Heart right ventricle (tissue), 16 donors: ENCODE measurements at regions not wholly inside any gene's neighbourhood (a gene's known extent, or its start where the extent isn't known, plus 50 kb on each side); places are given as distances from the start of the nearest gene placed in this dataset.
"Not testable (repeated sequence)": the region's sequence is repeated elsewhere in the genome, so short reads cannot be mapped to it uniquely, and the experiment has no call there.

Experiments used
- ATAC-seq, 8 donors: fragments of 200-7000 bp; cut with Tn5 transposase; one replicate each; pipeline ENCODE4 v1.9.1; 2020; ENCODE audit warnings: mild to moderate bottlenecking in 8 of 8, moderate library complexity in 8 of 8, moderate number of reproducible peaks in 1 of 8
- DNase-seq, 2 donors: peaks; one replicate each; pipeline ENCODE4 v3.0.0-alpha.2; 2020
- H3K27ac ChIP-seq, 10 donors: fragments of 200-600 bp; sonication (generic) in 2 of 10; one replicate each; pipeline versions ENCODE4 v1.5.0 to v1.8.0; 2020 to 2022; ENCODE audit warnings: mild to moderate bottlenecking in 3 of 10
- H3K27me3 ChIP-seq, 7 donors: fragments of 200-600 bp; one replicate each; pipeline ENCODE4 v1.8.0; 2021 to 2022; ENCODE audit warnings: mild to moderate bottlenecking in 2 of 7
- H3K36me3 ChIP-seq, 9 donors: fragments of 200-600 bp; sonication (generic) in 1 of 9; one replicate each; pipeline versions ENCODE4 v1.5.0 to v1.8.0; 2020 to 2022; ENCODE audit warnings: mild to moderate bottlenecking in 2 of 9
- H3K4me1 ChIP-seq, 9 donors: fragments of 200-600 bp; sonication (generic) in 1 of 9; one replicate each; pipeline versions ENCODE4 v1.5.0 to v1.8.0; 2020 to 2022; ENCODE audit warnings: mild to moderate bottlenecking in 4 of 9
- H3K4me3 ChIP-seq, 10 donors: fragments of 200-600 bp; sonication (generic) in 2 of 10; one replicate each; pipeline versions ENCODE4 v1.5.0 to v1.8.0; 2020 to 2022; ENCODE audit warnings: mild to moderate bottlenecking in 7 of 10, moderate library complexity in 2 of 10
- H3K9me3 ChIP-seq, 11 donors: fragments of 200-600 bp in 10 of 11; sonication (generic) in 2 of 11; one replicate each; pipeline versions ENCODE4 v1.5.0 to v1.8.0; 2013 to 2022; ENCODE audit warnings: mild to moderate bottlenecking in 2 of 11, control low read depth in 1 of 11, moderate library complexity in 1 of 11
- WGBS, 2 donors: extraction: QIAGEN DNeasy Blood & Tissue Kit; methylation state at CpG; one replicate each; pipeline ENCODE4 v1.1.7; 2013; ENCODE audit warnings: inconsistent platforms in 1 of 2; 5-methylcytosine and 5-hydroxymethylcytosine counted together
- intact Hi-C, 10 donors: fragments of 100-400 bp; cut with DNase I; formaldehyde crosslinking; loops; one replicate each; pipeline versions ENCODE4 v1.11.1 to v1.14.2; 2022
- TF ChIP-seq, protein P1 (sequence below), 9 donors: fragments of 200-600 bp; sonication (generic) in 2 of 9; IDR thresholded peaks; one replicate each; pipeline versions ENCODE4 v1.5.0 to v1.8.0; 2021 to 2022; ENCODE audit warnings: antibody characterized with exemption in 9 of 9, mild to moderate bottlenecking in 5 of 9, moderate library complexity in 1 of 9
- donor health status: Arrhythmogenic right ventricular cardiomyopathy.
- donor health status: ischemic (EF 13 %, LVEDD 7.1; RV severe dilation, severe dysfunction).
- donor health status: healthy with polysubstance abuse.
- donor health status: DM: no; HTN: yes; CAD: no.
- donor health status: DM: no; HTN: no; CAD: no.
- donor health status: ischemic (EF 25% LVEDD 6.9; RV normal size, moderate dysfunction).
- donor health status: ischemic (EF 25% LVEDD 5.7; RV mildly dilated, moderate dysfunction).
- donor health status: healthy.
- donor health status: DM: yes; HTN: yes; CAD: no.
- donor health status: Ischemic cardiomyopathy.
- donor health status: ischemic (EF 35%, LVEDD 5.7; RV mildly dilated, moderate dysfunction).
- donor health status: nonischemic (EF 11% LVEDD 7.7; RV severe dilation, severe dysfunction).
- donor health status: DM: yes; HTN: yes; CAD: no.
- donor health status: PGD.
- donor health status: ischemic (EF 29% LVEDD 5.4; RV normal size, mild dysfunction).
- donor health status: nonischemic (EF 23%, LVEDD 6.1; RV moderate dilation, normal function).

DNA sequence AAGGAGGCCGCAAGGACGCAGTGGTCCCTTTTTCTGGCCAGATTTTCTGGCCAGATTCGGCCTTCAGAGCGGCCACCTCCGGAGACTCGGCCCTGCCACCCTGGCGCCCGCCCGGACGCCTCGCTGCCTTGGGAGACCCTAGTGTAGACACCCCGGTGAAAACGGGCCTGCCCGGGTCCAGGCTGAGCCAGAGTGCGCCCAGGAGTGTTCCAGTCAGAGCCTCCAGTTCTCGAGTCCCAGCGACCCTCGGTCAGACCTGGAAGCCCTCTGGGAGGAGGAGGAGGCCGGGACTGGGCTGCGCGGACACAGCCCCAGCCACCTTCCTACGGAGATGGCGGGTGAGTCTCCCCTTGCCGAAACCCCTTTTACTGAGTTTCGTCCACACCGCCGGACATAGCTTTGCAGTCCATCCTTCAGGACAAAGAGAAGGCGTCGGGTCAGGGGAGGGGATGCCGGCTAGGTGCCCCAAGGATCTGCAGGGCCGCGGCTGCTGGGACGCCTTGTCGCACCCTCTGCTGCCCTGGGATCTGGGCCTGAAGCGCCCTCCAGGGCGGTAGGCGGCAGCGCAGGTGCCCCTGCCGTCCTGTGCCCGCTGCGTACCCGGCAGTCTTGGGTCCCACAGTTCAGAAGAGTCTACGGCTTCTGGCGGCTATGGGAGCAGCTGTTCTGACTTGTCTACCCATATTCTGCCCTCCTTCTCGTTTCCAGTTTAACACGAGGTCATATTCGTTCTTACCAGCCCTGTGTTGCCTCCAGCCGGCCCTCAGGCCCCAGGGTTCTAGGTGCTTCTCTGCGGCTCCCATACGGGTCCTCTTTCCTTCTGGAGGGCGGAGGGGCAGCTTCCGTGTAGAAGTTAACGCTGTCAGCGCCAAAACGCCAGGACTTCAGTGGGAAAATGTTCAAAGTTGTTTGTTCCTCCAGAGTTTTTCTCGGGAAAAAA is 1771.7 kb upstream of the CDH9 start:
- WGBS, 2 donors = 92% methylated on average over 56 of the region's 56 CpGs
- intact Hi-C loops = no loop called here
- H3K36me3 ChIP-seq = no peaks in the 10 kb centered on the region
- DNase-seq (no peak), ATAC-seq (no peak)
- TF ChIP-seq, protein P1, sequence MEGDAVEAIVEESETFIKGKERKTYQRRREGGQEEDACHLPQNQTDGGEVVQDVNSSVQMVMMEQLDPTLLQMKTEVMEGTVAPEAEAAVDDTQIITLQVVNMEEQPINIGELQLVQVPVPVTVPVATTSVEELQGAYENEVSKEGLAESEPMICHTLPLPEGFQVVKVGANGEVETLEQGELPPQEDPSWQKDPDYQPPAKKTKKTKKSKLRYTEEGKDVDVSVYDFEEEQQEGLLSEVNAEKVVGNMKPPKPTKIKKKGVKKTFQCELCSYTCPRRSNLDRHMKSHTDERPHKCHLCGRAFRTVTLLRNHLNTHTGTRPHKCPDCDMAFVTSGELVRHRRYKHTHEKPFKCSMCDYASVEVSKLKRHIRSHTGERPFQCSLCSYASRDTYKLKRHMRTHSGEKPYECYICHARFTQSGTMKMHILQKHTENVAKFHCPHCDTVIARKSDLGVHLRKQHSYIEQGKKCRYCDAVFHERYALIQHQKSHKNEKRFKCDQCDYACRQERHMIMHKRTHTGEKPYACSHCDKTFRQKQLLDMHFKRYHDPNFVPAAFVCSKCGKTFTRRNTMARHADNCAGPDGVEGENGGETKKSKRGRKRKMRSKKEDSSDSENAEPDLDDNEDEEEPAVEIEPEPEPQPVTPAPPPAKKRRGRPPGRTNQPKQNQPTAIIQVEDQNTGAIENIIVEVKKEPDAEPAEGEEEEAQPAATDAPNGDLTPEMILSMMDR (IDR thresholded peaks at IDR 0.05) = no peak
- H3K4me1 ChIP-seq = no peaks in the 10 kb centered on the region
- no peaks in the 10 kb centered on the region for H3K27me3 ChIP-seq
- no peak overlapping the region for H3K27ac ChIP-seq
- peaks cover 0 to 22% (median 0%) of the 10 kb centered on the region in 11 donors for H3K9me3 ChIP-seq
- H3K4me3 ChIP-seq = no peak overlapping the region

DNA sequence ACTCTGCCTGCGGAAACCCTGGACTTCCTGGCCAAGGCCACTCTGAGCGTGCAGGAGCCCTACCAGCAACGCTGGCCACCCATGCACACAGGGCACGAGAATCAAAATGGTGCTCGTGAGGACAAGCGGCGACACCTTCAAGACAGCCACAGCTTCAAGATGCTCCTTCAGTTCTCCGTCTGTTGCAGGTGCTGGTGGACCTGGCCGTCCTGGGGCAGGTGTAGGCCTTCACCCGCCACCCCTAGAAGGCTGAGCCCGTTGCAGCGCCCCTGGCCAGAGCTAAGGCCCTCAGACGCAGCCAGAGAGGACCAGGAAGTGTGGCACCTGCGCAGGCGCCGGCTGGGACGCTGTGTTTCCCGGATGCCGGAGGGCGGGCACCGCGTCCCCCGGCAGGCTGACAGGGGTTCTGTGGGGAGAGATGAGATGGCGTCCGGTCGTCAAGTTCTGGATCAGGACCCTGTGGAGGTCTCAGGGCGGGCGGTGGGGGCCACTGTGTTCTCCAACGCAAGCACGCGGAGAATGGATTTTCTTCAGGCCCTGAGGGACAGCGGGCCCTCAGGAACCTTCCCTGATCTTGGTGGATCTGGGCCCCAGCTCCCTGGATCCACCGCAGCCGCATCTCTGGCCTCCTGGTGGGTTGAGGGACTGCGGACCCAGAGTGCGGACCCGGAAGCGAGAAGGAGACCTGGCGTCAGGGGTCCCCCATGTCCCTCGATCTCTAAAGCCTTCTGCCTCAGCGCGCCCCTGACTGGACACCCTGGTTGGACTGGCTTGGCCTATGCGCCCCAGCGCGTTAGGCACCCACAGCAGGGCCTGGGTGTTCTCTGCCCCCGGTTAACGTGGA is 1770.8 kb upstream of the CDH9 start:
- ATAC-seq = peak in 1 of 8 donors; percentile 42
- Histone ChIP-seq H3K9me3 (peaks cover 0 to 22% (median 0%) of the 10 kb centered on the region in 11 donors), H3K27me3 (no peaks in the 10 kb centered on the region), H3K27ac (no peak overlapping the region), H3K36me3 (no peaks in the 10 kb centered on the region), H3K4me3 (no peak overlapping the region), H3K4me1 (no peaks in the 10 kb centered on the region)
- WGBS, 2 donors = 93 to 94% methylated on average over 47 of the region's 47 CpGs
- no peak for DNase-seq
- TF ChIP-seq, protein P1 (IDR thresholded peaks at IDR 0.05) = no peak
- intact Hi-C loops = no loop called here

DNA sequence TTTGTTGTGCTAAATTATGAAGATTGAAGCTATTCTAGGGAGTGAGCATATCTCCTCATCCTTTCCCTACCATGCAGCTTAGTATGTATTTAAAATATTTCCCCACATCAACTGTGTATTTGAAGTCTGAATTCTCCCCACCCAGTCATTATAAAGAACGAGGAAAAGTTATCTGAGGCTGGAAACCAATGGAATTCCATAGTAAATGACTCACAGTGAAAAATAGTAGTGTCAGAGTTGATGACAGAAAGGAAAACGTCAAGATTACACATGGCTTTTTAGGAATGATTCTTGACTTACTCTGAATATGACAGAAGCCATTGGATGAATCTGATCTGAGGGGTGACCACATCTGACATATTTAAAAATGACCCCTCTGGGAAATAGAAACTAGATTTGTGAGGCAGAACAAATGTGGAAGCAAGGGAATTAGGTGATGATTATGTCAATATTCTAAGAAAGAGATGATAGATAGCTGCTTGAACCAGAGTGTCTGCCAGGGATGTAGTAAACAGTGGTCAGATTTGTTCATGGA is 1768.9 kb upstream of the CDH9 start:
- 17 to 23% methylated on average over 2 of the region's 2 CpGs for WGBS, 2 donors
- Histone ChIP-seq H3K27me3 (no peaks in the 10 kb centered on the region), H3K27ac (no peak overlapping the region), H3K4me3 (no peak overlapping the region), H3K36me3 (no peaks in the 10 kb centered on the region), H3K9me3 (peaks cover 0 to 19% (median 0%) of the 10 kb centered on the region in 11 donors), H3K4me1 (no peaks in the 10 kb centered on the region)
- ATAC-seq (no peak), DNase-seq (no peak)
- intact Hi-C loops = no loop called here
- TF ChIP-seq, protein P1 (IDR thresholded peaks at IDR 0.05) = no peak

DNA sequence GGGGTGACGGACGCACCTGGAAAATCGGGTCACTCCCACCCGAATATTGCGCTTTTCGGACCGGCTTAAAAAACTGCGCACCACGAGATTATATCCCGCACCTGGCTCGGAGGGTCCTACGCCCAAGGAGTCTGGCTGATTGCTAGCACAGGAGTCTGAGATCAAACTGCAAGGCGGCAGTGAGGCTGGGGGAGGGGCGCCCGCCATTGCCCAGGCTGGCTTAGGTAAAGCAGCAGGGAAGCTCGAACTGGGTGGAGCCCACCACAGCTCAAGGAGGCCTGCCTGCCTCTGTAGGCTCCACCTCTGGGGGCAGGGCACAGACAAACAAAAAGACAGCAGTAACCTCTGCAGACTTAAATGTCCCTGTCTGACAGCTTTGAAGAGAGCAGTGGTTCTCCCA is 1760.6 kb upstream of the CDH9 start:
- intact Hi-C loops, H3K27ac ChIP-seq, ATAC-seq: not testable (repeated sequence)

More for the DNA sequence above, 1760.6 kb upstream of the CDH9 start:
- peaks cover 0 to 14% (median 0%) of the 10 kb centered on the region in 11 donors for H3K9me3 ChIP-seq
- H3K27me3 ChIP-seq, H3K4me3 ChIP-seq, H3K4me1 ChIP-seq, DNase-seq, H3K36me3 ChIP-seq: not testable (repeated sequence)
- 94% methylated on average over 16 of the region's 16 CpGs for WGBS, 2 donors
